ENCODE measurements at regions not wholly inside any gene's neighbourhood (a gene's known extent, or its start where the extent isn't known, plus 50 kb on each side); places are given as distances from the start of the nearest gene placed in this dataset.

DNA sequence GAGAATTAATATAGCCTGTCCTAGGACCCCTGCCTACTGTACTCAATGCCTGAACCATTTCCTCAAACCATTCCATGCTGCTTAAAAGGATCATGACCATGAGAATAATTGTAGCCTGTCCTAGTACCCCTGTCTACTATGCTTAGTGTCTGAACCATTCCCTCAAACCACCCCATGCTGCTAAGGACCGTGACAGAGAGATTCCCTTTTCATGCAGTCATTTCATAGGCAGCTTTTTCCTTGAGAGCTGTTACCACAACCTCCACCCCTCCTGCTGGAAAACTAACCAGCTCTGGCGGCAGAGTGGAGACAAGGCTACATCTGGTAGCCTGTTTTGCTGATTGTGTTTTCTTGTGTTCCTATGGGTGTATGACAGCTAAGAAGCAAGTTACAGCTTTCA is 174.9 kb upstream of the SMARCAD1 start:
- TF ChIP-seq CTCF (IDR thresholded peaks at IDR 0.05) (no peak), POLR2A (IDR thresholded peaks at IDR 0.05) (no peak)
